ENCODE measurements at regions not wholly inside any gene's neighbourhood (a gene's known extent, or its start where the extent isn't known, plus 50 kb on each side); places are given as distances from the start of the nearest gene placed in this dataset.

- TF ChIP-seq CTCF (conservative IDR thresholded peaks at IDR 0.05; ENCODE audit: low read depth, low read length) = no peak
- no peak for DNase-seq (ENCODE audit: low read depth)
- no peak overlapping the region for H3K4me3 ChIP-seq (ENCODE audit: low read depth, low read length)
These were observed 1047.3 kb downstream of the ADGRL2 start for GRCh38 chr1:82848043-82848442.

- H3K4me3 ChIP-seq (ENCODE audit: low read depth, low read length) = no peak overlapping the region
- no peak for TF ChIP-seq CTCF (conservative IDR thresholded peaks at IDR 0.05; ENCODE audit: low read depth, low read length)
- DNase-seq (ENCODE audit: low read depth) = no peak
These were observed 1045.1 kb downstream of the ADGRL2 start for GRCh38 chr1:82845866-82846265.

GRCh38 chr1:82844911-82845827 is 1044.4 kb downstream of the ADGRL2 start:
- no peak overlapping the region for H3K4me3 ChIP-seq (ENCODE audit: low read depth, low read length)
- no peak for DNase-seq (ENCODE audit: low read depth)
- no peak for TF ChIP-seq CTCF (conservative IDR thresholded peaks at IDR 0.05; ENCODE audit: low read depth, low read length)

GRCh38 chr1:82844447-82844846 is 1043.7 kb downstream of the ADGRL2 start:
- DNase-seq (ENCODE audit: low read depth) = no peak
- no peak overlapping the region for H3K4me3 ChIP-seq (ENCODE audit: low read depth, low read length)
- TF ChIP-seq CTCF (conservative IDR thresholded peaks at IDR 0.05; ENCODE audit: low read depth, low read length) = no peak

GRCh38 chr1:82843876-82844275 is 1043.1 kb downstream of the ADGRL2 start:
- H3K4me3 ChIP-seq (ENCODE audit: low read depth, low read length) = no peak overlapping the region
- DNase-seq (ENCODE audit: low read depth) = no peak
- TF ChIP-seq CTCF (conservative IDR thresholded peaks at IDR 0.05; ENCODE audit: low read depth, low read length) = no peak

GRCh38 chr1:82840192-82840591 is 1039.5 kb downstream of the ADGRL2 start:
- no peak for DNase-seq (ENCODE audit: low read depth)
- no peak for TF ChIP-seq CTCF (conservative IDR thresholded peaks at IDR 0.05; ENCODE audit: low read depth, low read length)
- no peak overlapping the region for H3K4me3 ChIP-seq (ENCODE audit: low read depth, low read length)

Data from epithelial cell of proximal tubule (primary cell).